ENCODE measurements at regions not wholly inside any gene's neighbourhood (a gene's known extent, or its start where the extent isn't known, plus 50 kb on each side); places are given as distances from the start of the nearest gene placed in this dataset.

- H3K9ac ChIP-seq (ENCODE audit: insufficient read depth, low read length, poor library complexity, severe bottlenecking) = no peak overlapping the region
- H3K27ac ChIP-seq (ENCODE audit: low read depth in 1 of 2, low read length in 2 of 2) = no peak overlapping the region
- Mint-ChIP-seq H3K27ac (no peak overlapping the region), H3K4me3 (no peak overlapping the region), H3K36me3 (no peaks in the 10 kb centered on the region), H3K27me3 (ENCODE audit: low read depth in 3 of 3) (no peaks in the 10 kb centered on the region), H3K4me1 (no peaks in the 10 kb centered on the region), H3K9me3 (peaks cover 0 to 8% (median 4%) of the 10 kb centered on the region in 7 donors)
- H3K4me2 ChIP-seq (replicated peaks; ENCODE audit: extremely low read depth, low read length, poor library complexity, severe bottlenecking) = no peak overlapping the region
- H3K4me3 ChIP-seq (replicated peaks in 1 of 3; ENCODE audit: low read depth in 2 of 3, low read length in 3 of 3) = no peak overlapping the region
- H3K79me2 ChIP-seq (ENCODE audit: insufficient read depth, low read length) = no peaks in the 10 kb centered on the region
- H3K27me3 ChIP-seq (ENCODE audit: control insufficient read depth in 2 of 2, insufficient read depth in 2 of 2, low read length in 2 of 2) = no peaks in the 10 kb centered on the region
- H4K20me1 ChIP-seq (ENCODE audit: insufficient read depth, low read length) = no peaks in the 10 kb centered on the region
- H3K4me1 ChIP-seq (ENCODE audit: control insufficient read depth in 1 of 2, insufficient read depth in 2 of 2, low read length in 2 of 2) = no peaks in the 10 kb centered on the region
- DNase-seq = no peak
- WGBS (ENCODE audit: insufficient coverage) = no CpG with 5 or more reads among the region's 3 CpGs
- TF ChIP-seq CTCF (IDR thresholded peaks at IDR 0.05) = no peak
- no peaks in the 10 kb centered on the region for H3K36me3 ChIP-seq (replicated peaks in 1 of 2; ENCODE audit: control insufficient read depth in 1 of 2, insufficient read depth in 2 of 2, low read length in 2 of 2)
- intact Hi-C loops (cut with micrococcal nuclease) = no loop called here
- peaks cover 5 to 9% of the 10 kb centered on the region in 2 donors for H3K9me3 ChIP-seq (replicated peaks in 1 of 2; ENCODE audit: control insufficient read depth in 1 of 2, insufficient read depth in 1 of 2, low read length in 2 of 2)
- no peak overlapping the region for H2AFZ ChIP-seq (ENCODE audit: insufficient read depth, low read depth, low read length, poor library complexity, severe bottlenecking)
Measured at GRCh38 chr14:84409435-84409834, 1120.5 kb upstream of the FLRT2 start.

- no peaks in the 10 kb centered on the region for H3K36me3 Mint-ChIP-seq
- H3K27ac Mint-ChIP-seq = no peak overlapping the region
- no peaks in the 10 kb centered on the region for H3K27me3 ChIP-seq (ENCODE audit: control insufficient read depth in 2 of 2, insufficient read depth in 2 of 2, low read length in 2 of 2)
- no peaks in the 10 kb centered on the region for H3K79me2 ChIP-seq (ENCODE audit: insufficient read depth, low read length)
- H3K9ac ChIP-seq (ENCODE audit: insufficient read depth, low read length, poor library complexity, severe bottlenecking) = no peak overlapping the region
- H3K9me3 Mint-ChIP-seq = peaks cover 0 to 8% (median 4%) of the 10 kb centered on the region in 7 donors
- no peak overlapping the region for H3K4me3 ChIP-seq (replicated peaks in 1 of 3; ENCODE audit: low read depth in 2 of 3, low read length in 3 of 3)
- intact Hi-C loops (cut with micrococcal nuclease) = no loop called here
- no peaks in the 10 kb centered on the region for H3K36me3 ChIP-seq (replicated peaks in 1 of 2; ENCODE audit: control insufficient read depth in 1 of 2, insufficient read depth in 2 of 2, low read length in 2 of 2)
- H3K4me3 Mint-ChIP-seq = no peak overlapping the region
- no peaks in the 10 kb centered on the region for H3K4me1 Mint-ChIP-seq
- peaks cover 5 to 9% of the 10 kb centered on the region in 2 donors for H3K9me3 ChIP-seq (replicated peaks in 1 of 2; ENCODE audit: control insufficient read depth in 1 of 2, insufficient read depth in 1 of 2, low read length in 2 of 2)
- no peaks in the 10 kb centered on the region for H3K27me3 Mint-ChIP-seq (ENCODE audit: low read depth in 3 of 3)
- H3K4me1 ChIP-seq (ENCODE audit: control insufficient read depth in 1 of 2, insufficient read depth in 2 of 2, low read length in 2 of 2) = no peaks in the 10 kb centered on the region
- no peaks in the 10 kb centered on the region for H4K20me1 ChIP-seq (ENCODE audit: insufficient read depth, low read length)
- no peak for DNase-seq
- no peak overlapping the region for H2AFZ ChIP-seq (ENCODE audit: insufficient read depth, low read depth, low read length, poor library complexity, severe bottlenecking)
- H3K4me2 ChIP-seq (replicated peaks; ENCODE audit: extremely low read depth, low read length, poor library complexity, severe bottlenecking) = no peak overlapping the region
- no CpG with 5 or more reads among the region's 3 CpGs for WGBS (ENCODE audit: insufficient coverage)
- H3K27ac ChIP-seq (ENCODE audit: low read depth in 1 of 2, low read length in 2 of 2) = no peak overlapping the region
- TF ChIP-seq CTCF (IDR thresholded peaks at IDR 0.05) = no peak
Measured at GRCh38 chr14:84410344-84410743, 1119.6 kb upstream of the FLRT2 start.

Data from CD14-positive monocyte (primary cell).